SK-N-MC (cell line): ENCODE measurements at regions not wholly inside any gene's neighbourhood (a gene's known extent, or its start where the extent isn't known, plus 50 kb on each side); places are given as distances from the start of the nearest gene placed in this dataset.

Experiments used
- EZH2 ChIP-seq: fragments of 200-600 bp; sonication (generic); IDR thresholded peaks from one replicate; pipeline ENCODE4 v1.6.1; 2017; ENCODE audit warnings: antibody characterized with exemption
- FOXP2 ChIP-seq: optimal IDR thresholded peaks from 2 replicates; pipeline ENCODE3; 2011; ENCODE audit warnings: mild to moderate bottlenecking, moderate library complexity; ENCODE audit not compliant: insufficient read depth; ENCODE audit errors: extremely low read length, control extremely low read depth
- POLR2AphosphoS5 ChIP-seq: IDR thresholded peaks from 2 replicates; pipeline ENCODE4 v1.6.1; 2012; ENCODE audit warnings: mild to moderate bottlenecking, low read depth, low read length, borderline replicate concordance

DNA sequence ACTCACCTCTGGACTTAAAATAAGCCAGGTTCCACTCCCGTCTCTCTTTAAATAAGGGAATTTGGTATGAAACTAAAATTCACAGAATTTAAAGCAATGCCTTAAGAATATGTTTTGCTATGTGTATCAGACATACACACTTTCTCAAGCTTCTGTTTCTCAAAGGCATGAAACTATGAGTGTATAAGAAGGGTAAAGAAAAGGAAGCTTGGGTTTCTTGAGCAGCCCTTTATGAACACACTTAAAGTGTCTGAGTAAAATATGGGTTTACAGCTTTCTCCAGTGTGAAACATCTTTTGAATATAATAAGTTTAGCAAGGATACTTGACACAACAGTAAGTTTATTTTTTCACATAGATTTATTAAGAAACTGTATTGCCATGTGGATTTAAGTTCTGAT lies 370.5 kb downstream of the TMA16 start:
- TF ChIP-seq POLR2AphosphoS5 (no peak), EZH2 (no peak), FOXP2 (no peak)
